Parathyroid adenoma (tissue), 2 donors: ENCODE measurements at regions not wholly inside any gene's neighbourhood (a gene's known extent, or its start where the extent isn't known, plus 50 kb on each side); places are given as distances from the start of the nearest gene placed in this dataset.

Experiments used
- H2AFZ ChIP-seq: fragments of 300-600 bp; sonication (generic); one replicate; pipeline ENCODE4 v1.7.0; 2017; ENCODE audit warnings: antibody characterized with exemption, mild to moderate bottlenecking
- H3K27ac ChIP-seq: fragments of 300-600 bp; sonication (generic); one replicate; pipeline ENCODE4 v1.7.0; 2017
- H3K27me3 ChIP-seq: fragments of 300-600 bp; sonication (generic); one replicate; pipeline ENCODE4 v1.7.0; 2017; ENCODE audit warnings: low read length; ENCODE audit not compliant: control insufficient read depth, insufficient read depth
- H3K36me3 ChIP-seq: fragments of 300-600 bp; sonication (generic); one replicate; pipeline ENCODE4 v1.7.0; 2017; ENCODE audit warnings: low read length; ENCODE audit not compliant: control insufficient read depth, insufficient read depth
- H3K4me1 ChIP-seq: fragments of 300-600 bp; sonication (generic); one replicate; pipeline ENCODE4 v1.7.0; 2017; ENCODE audit warnings: control low read depth
- H3K4me2 ChIP-seq: fragments of 300-600 bp; sonication (generic); one replicate; pipeline ENCODE4 v1.7.0; 2017; ENCODE audit warnings: low read length
- H3K4me3 ChIP-seq: fragments of 300-600 bp; sonication (generic); one replicate; pipeline ENCODE4 v1.7.0; 2017; ENCODE audit warnings: low read depth, low read length
- H3K79me2 ChIP-seq: fragments of 300-600 bp; sonication (generic); one replicate; pipeline ENCODE4 v1.7.0; 2017; ENCODE audit warnings: control low read depth
- H3K9ac ChIP-seq: fragments of 300-600 bp; sonication (generic); one replicate; pipeline ENCODE4 v1.7.0; 2017; ENCODE audit warnings: mild to moderate bottlenecking
- H3K9me3 ChIP-seq: fragments of 300-600 bp; sonication (generic); one replicate; pipeline ENCODE4 v1.7.0; 2017; ENCODE audit warnings: low read length; ENCODE audit not compliant: control insufficient read depth
- TF ChIP-seq, protein P1 (sequence below): fragments of 300-600 bp; sonication (generic); IDR thresholded peaks from one replicate; pipeline ENCODE4 v1.7.0; 2017; ENCODE audit warnings: antibody characterized with exemption, mild to moderate bottlenecking
- donor health status: primary hyperparathyroidism.

DNA sequence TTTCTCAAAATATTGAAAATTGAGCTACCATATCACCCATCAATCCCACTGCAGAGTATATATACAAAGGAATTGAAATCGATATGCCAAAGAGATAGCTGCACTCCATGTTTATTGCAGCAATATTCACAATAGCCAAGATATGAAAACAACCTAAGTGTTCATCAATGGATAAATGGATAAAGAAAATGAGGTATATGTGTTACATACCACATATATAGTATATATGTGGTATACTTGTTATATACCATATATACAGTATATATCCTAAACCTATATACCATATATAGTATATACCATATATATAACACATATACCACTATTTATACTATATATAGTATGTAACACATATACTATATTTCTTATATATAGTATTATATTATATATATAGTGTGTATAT is 313.3 kb downstream of the ZNF608 start:
- Histone ChIP-seq H3K9ac (no peak overlapping the region), H3K4me3 (no peak overlapping the region), H3K79me2 (no peaks in the 10 kb centered on the region), H3K4me1 (no peaks in the 10 kb centered on the region), H3K4me2 (no peak overlapping the region), H3K36me3 (no peaks in the 10 kb centered on the region), H3K9me3 (no peaks in the 10 kb centered on the region), H2AFZ (no peak overlapping the region), H3K27ac (no peak overlapping the region), H3K27me3 (no peaks in the 10 kb centered on the region)
- TF ChIP-seq, protein P1, sequence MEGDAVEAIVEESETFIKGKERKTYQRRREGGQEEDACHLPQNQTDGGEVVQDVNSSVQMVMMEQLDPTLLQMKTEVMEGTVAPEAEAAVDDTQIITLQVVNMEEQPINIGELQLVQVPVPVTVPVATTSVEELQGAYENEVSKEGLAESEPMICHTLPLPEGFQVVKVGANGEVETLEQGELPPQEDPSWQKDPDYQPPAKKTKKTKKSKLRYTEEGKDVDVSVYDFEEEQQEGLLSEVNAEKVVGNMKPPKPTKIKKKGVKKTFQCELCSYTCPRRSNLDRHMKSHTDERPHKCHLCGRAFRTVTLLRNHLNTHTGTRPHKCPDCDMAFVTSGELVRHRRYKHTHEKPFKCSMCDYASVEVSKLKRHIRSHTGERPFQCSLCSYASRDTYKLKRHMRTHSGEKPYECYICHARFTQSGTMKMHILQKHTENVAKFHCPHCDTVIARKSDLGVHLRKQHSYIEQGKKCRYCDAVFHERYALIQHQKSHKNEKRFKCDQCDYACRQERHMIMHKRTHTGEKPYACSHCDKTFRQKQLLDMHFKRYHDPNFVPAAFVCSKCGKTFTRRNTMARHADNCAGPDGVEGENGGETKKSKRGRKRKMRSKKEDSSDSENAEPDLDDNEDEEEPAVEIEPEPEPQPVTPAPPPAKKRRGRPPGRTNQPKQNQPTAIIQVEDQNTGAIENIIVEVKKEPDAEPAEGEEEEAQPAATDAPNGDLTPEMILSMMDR: no peak

GRCh38 chr5:124421584-124421983 is 324.9 kb downstream of the ZNF608 start:
- Histone ChIP-seq H3K9ac (no peak overlapping the region), H3K27ac (no peak overlapping the region), H2AFZ (no peak overlapping the region), H3K36me3 (no peaks in the 10 kb centered on the region), H3K4me2 (no peak overlapping the region), H3K9me3 (no peaks in the 10 kb centered on the region), H3K79me2 (no peaks in the 10 kb centered on the region), H3K27me3 (no peaks in the 10 kb centered on the region), H3K4me1 (no peaks in the 10 kb centered on the region), H3K4me3 (no peak overlapping the region)
- TF ChIP-seq, protein P1: no peak

- no peak overlapping the region for H3K9ac ChIP-seq
Measured at GRCh38 chr5:124420952-124421351, 325.5 kb downstream of the ZNF608 start.

GRCh38 chr5:124419531-124419930 is 326.9 kb downstream of the ZNF608 start:
- Histone ChIP-seq H3K4me3 (no peak overlapping the region), H2AFZ (no peak overlapping the region), H3K4me1 (no peaks in the 10 kb centered on the region), H3K36me3 (no peaks in the 10 kb centered on the region), H3K27ac (no peak overlapping the region), H3K4me2 (no peak overlapping the region), H3K9me3 (no peaks in the 10 kb centered on the region), H3K27me3 (no peaks in the 10 kb centered on the region), H3K79me2 (no peaks in the 10 kb centered on the region), H3K9ac (no peak overlapping the region)
- TF ChIP-seq, protein P1: no peak

More at GRCh38 chr5:124420952-124421351, 325.5 kb downstream of the ZNF608 start:
- H2AFZ ChIP-seq: no peak overlapping the region
- no peaks in the 10 kb centered on the region for H3K4me1 ChIP-seq
- no peak overlapping the region for H3K27ac ChIP-seq
- no peak overlapping the region for H3K4me2 ChIP-seq
- TF ChIP-seq, protein P1: no peak
- H3K9me3 ChIP-seq: no peaks in the 10 kb centered on the region
- no peaks in the 10 kb centered on the region for H3K27me3 ChIP-seq
- H3K36me3 ChIP-seq: no peaks in the 10 kb centered on the region
- H3K79me2 ChIP-seq: no peaks in the 10 kb centered on the region
- H3K4me3 ChIP-seq: no peak overlapping the region

GRCh38 chr5:124418390-124418789 is 328.0 kb downstream of the ZNF608 start:
- Histone ChIP-seq H3K9ac (no peak overlapping the region), H3K4me2 (no peak overlapping the region), H3K4me3 (no peak overlapping the region), H3K79me2 (no peaks in the 10 kb centered on the region), H2AFZ (no peak overlapping the region), H3K36me3 (no peaks in the 10 kb centered on the region), H3K27ac (no peak overlapping the region), H3K4me1 (no peaks in the 10 kb centered on the region), H3K27me3 (no peaks in the 10 kb centered on the region), H3K9me3 (no peaks in the 10 kb centered on the region)
- TF ChIP-seq, protein P1: no peak
